ENCODE measurements at regions not wholly inside any gene's neighbourhood (a gene's known extent, or its start where the extent isn't known, plus 50 kb on each side); places are given as distances from the start of the nearest gene placed in this dataset.

- TF ChIP-seq, protein P1, sequence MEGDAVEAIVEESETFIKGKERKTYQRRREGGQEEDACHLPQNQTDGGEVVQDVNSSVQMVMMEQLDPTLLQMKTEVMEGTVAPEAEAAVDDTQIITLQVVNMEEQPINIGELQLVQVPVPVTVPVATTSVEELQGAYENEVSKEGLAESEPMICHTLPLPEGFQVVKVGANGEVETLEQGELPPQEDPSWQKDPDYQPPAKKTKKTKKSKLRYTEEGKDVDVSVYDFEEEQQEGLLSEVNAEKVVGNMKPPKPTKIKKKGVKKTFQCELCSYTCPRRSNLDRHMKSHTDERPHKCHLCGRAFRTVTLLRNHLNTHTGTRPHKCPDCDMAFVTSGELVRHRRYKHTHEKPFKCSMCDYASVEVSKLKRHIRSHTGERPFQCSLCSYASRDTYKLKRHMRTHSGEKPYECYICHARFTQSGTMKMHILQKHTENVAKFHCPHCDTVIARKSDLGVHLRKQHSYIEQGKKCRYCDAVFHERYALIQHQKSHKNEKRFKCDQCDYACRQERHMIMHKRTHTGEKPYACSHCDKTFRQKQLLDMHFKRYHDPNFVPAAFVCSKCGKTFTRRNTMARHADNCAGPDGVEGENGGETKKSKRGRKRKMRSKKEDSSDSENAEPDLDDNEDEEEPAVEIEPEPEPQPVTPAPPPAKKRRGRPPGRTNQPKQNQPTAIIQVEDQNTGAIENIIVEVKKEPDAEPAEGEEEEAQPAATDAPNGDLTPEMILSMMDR (IDR thresholded peaks at IDR 0.05; ENCODE audit: low read length) = no peak
- TF ChIP-seq EZH2phosphoT487 (IDR thresholded peaks at IDR 0.05; ENCODE audit: low read length) = no peak
- TF ChIP-seq EZH2 (optimal IDR thresholded peaks at IDR 0.05; ENCODE audit: low read depth, low read length) = no peak
- no peak overlapping the region for H2AFZ ChIP-seq (ENCODE audit: low read length)
- H4K20me1 ChIP-seq (ENCODE audit: insufficient read depth, low read length) = no peaks in the 10 kb centered on the region
- H3K4me3 ChIP-seq (ENCODE audit: low read length) = no peak overlapping the region
- H3K27me3 ChIP-seq (replicated peaks; ENCODE audit: insufficient read depth, low read length) = no peaks in the 10 kb centered on the region
- H3K36me3 ChIP-seq (replicated peaks; ENCODE audit: insufficient read depth, low read length) = no peaks in the 10 kb centered on the region
- H3K27ac ChIP-seq (ENCODE audit: low read length) = no peak overlapping the region
- H3K9ac ChIP-seq (ENCODE audit: low read length) = no peak overlapping the region
- no peak for DNase-seq
- H3K9me3 ChIP-seq (replicated peaks; ENCODE audit: insufficient read depth, low read length) = no peaks in the 10 kb centered on the region
- no peaks in the 10 kb centered on the region for H3K9me2 ChIP-seq (replicated peaks; ENCODE audit: insufficient read depth, low read length)
- H3K4me1 ChIP-seq (ENCODE audit: low read length) = no peaks in the 10 kb centered on the region
- no peak overlapping the region for H3K4me2 ChIP-seq (ENCODE audit: low read depth, low read length)
- H3F3A ChIP-seq (ENCODE audit: insufficient read depth, low read length) = no peaks in the 10 kb centered on the region
- no peaks in the 10 kb centered on the region for H3K79me2 ChIP-seq (ENCODE audit: low read length)
These were observed 601.2 kb upstream of the TYRP1 start for GRCh38 chr9:12091865-12092527.

GRCh38 chr9:12094046-12094445 is 599.1 kb upstream of the TYRP1 start:
- Histone ChIP-seq H3K9me3 (replicated peaks; ENCODE audit: insufficient read depth, low read length) (no peaks in the 10 kb centered on the region), H4K20me1 (ENCODE audit: insufficient read depth, low read length) (no peaks in the 10 kb centered on the region)
- no peak for TF ChIP-seq EZH2 (optimal IDR thresholded peaks at IDR 0.05; ENCODE audit: low read depth, low read length)
- TF ChIP-seq EZH2phosphoT487 (IDR thresholded peaks at IDR 0.05; ENCODE audit: low read length) = no peak
- TF ChIP-seq, protein P1 (IDR thresholded peaks at IDR 0.05; ENCODE audit: low read length) = no peak

GRCh38 chr9:12095931-12096330 is 597.3 kb upstream of the TYRP1 start:
- no peaks in the 10 kb centered on the region for H3F3A ChIP-seq (ENCODE audit: insufficient read depth, low read length)
- H3K4me2 ChIP-seq (ENCODE audit: low read depth, low read length) = no peak overlapping the region
- H3K36me3 ChIP-seq (replicated peaks; ENCODE audit: insufficient read depth, low read length) = no peaks in the 10 kb centered on the region
- H3K79me2 ChIP-seq (ENCODE audit: low read length) = no peaks in the 10 kb centered on the region
- TF ChIP-seq EZH2 (optimal IDR thresholded peaks at IDR 0.05; ENCODE audit: low read depth, low read length) (no peak), EZH2phosphoT487 (IDR thresholded peaks at IDR 0.05; ENCODE audit: low read length) (no peak)
- TF ChIP-seq, protein P1 (IDR thresholded peaks at IDR 0.05; ENCODE audit: low read length) = no peak
- H4K20me1 ChIP-seq (ENCODE audit: insufficient read depth, low read length) = no peaks in the 10 kb centered on the region
- no peak for DNase-seq
- no peak overlapping the region for H3K27ac ChIP-seq (ENCODE audit: low read length)
- no peaks in the 10 kb centered on the region for H3K9me3 ChIP-seq (replicated peaks; ENCODE audit: insufficient read depth, low read length)
- H3K27me3 ChIP-seq (replicated peaks; ENCODE audit: insufficient read depth, low read length) = no peaks in the 10 kb centered on the region
- no peak overlapping the region for H3K9ac ChIP-seq (ENCODE audit: low read length)
- H3K4me3 ChIP-seq (ENCODE audit: low read length) = no peak overlapping the region
- no peaks in the 10 kb centered on the region for H3K4me1 ChIP-seq (ENCODE audit: low read length)
- no peaks in the 10 kb centered on the region for H3K9me2 ChIP-seq (replicated peaks; ENCODE audit: insufficient read depth, low read length)
- H2AFZ ChIP-seq (ENCODE audit: low read length) = no peak overlapping the region

More at GRCh38 chr9:12094046-12094445, 599.1 kb upstream of the TYRP1 start:
- Histone ChIP-seq H3K27me3 (replicated peaks; ENCODE audit: insufficient read depth, low read length) (no peaks in the 10 kb centered on the region), H3K4me3 (ENCODE audit: low read length) (no peak overlapping the region), H3K4me2 (ENCODE audit: low read depth, low read length) (no peak overlapping the region), H3F3A (ENCODE audit: insufficient read depth, low read length) (no peaks in the 10 kb centered on the region), H3K27ac (ENCODE audit: low read length) (no peak overlapping the region), H3K36me3 (replicated peaks; ENCODE audit: insufficient read depth, low read length) (no peaks in the 10 kb centered on the region), H3K79me2 (ENCODE audit: low read length) (no peaks in the 10 kb centered on the region), H3K4me1 (ENCODE audit: low read length) (no peaks in the 10 kb centered on the region), H3K9ac (ENCODE audit: low read length) (no peak overlapping the region), H2AFZ (ENCODE audit: low read length) (no peak overlapping the region), H3K9me2 (replicated peaks; ENCODE audit: insufficient read depth, low read length) (no peaks in the 10 kb centered on the region)
- no peak for DNase-seq

All from MM.1S (cell line).